ENCODE measurements at regions not wholly inside any gene's neighbourhood (a gene's known extent, or its start where the extent isn't known, plus 50 kb on each side); places are given as distances from the start of the nearest gene placed in this dataset.

- Histone ChIP-seq H3K14ac (ENCODE audit: insufficient read length) (no peak overlapping the region), H3K9me3 (ENCODE audit: insufficient read depth in 2 of 2, low read depth in 1 of 2, low read length in 1 of 2) (no peaks in the 10 kb centered on the region), H4K5ac (ENCODE audit: insufficient read length, low read depth, low read length) (no peak overlapping the region), H2BK15ac (ENCODE audit: low read length) (no peak overlapping the region), H3K4me1 (replicated peaks in 1 of 4; ENCODE audit: control insufficient read depth in 3 of 4, insufficient read depth in 4 of 4, low read length in 3 of 4) (no peaks in the 10 kb centered on the region), H3K23me2 (ENCODE audit: low read depth, low read length) (no peaks in the 10 kb centered on the region; the same call in 1 of the 2 replicates), H3K56ac (replicated peaks; ENCODE audit: insufficient read length, low read depth, low read length) (no peak overlapping the region), H3K27me3 (replicated peaks in 1 of 4; ENCODE audit: control insufficient read depth in 3 of 4, extremely low read depth in 1 of 4, insufficient read depth in 3 of 4, low read length in 3 of 4) (no peaks in the 10 kb centered on the region), H4K91ac (replicated peaks; ENCODE audit: insufficient read length, low read length) (no peak overlapping the region), H2BK120ac (replicated peaks; ENCODE audit: low read depth, low read length) (no peak overlapping the region), H4K8ac (ENCODE audit: extremely low read depth, insufficient read depth, low read length) (no peak overlapping the region), H3K23ac (ENCODE audit: insufficient read length) (no peak overlapping the region), H3K79me2 (ENCODE audit: control insufficient read depth in 1 of 2, insufficient read depth in 2 of 2, low read length in 2 of 2) (no peaks in the 10 kb centered on the region), H2BK20ac (ENCODE audit: low read length) (no peak overlapping the region), H2AFZ (ENCODE audit: low read length) (no peak overlapping the region), H3K36me3 (ENCODE audit: control insufficient read depth in 2 of 4, insufficient read depth in 4 of 4, low read length in 3 of 4) (no peaks in the 10 kb centered on the region), H3K4me2 (ENCODE audit: insufficient read depth in 1 of 2, low read depth in 2 of 2, low read length in 2 of 2) (no peak overlapping the region), H2AK5ac (ENCODE audit: low read depth, low read length) (no peak overlapping the region), H3K27ac (ENCODE audit: low read depth, low read length) (no peak overlapping the region), H3K79me1 (ENCODE audit: low read depth, low read length) (no peaks in the 10 kb centered on the region; the same call in 1 of the 2 replicates), H4K20me1 (replicated peaks in 1 of 2; ENCODE audit: control insufficient read depth in 1 of 2, insufficient read depth in 2 of 2, low read length in 2 of 2) (peaks cover 0 to 1% of the 10 kb centered on the region in 2 experiments), H2BK5ac (ENCODE audit: low read depth, low read length) (no peak overlapping the region), H3K4me3 (ENCODE audit: extremely low read depth in 1 of 4, insufficient read depth in 2 of 4, low read depth in 3 of 4, low read length in 4 of 4) (no peak overlapping the region), H3K9ac (replicated peaks in 1 of 4; ENCODE audit: extremely low read depth in 1 of 4, low read depth in 3 of 4, low read length in 3 of 4) (no peak overlapping the region), H3K4ac (replicated peaks; ENCODE audit: insufficient read length, low read depth, low read length) (no peak overlapping the region), H3K18ac (ENCODE audit: extremely low read depth, low read length) (no peak overlapping the region), H2BK12ac (ENCODE audit: low read depth, low read length) (no peak overlapping the region)
- ChIA-PET CTCF (ENCODE audit: partially characterized antibody) (interaction anchor here (0.8 to 1.3 kb wide), 2 partner anchors 16 to 62 kb away, joined by 3 to 6 read pairs; no protein-coding TSS in a partner anchor), POLR2A (ENCODE audit: partially characterized antibody) (interaction anchor here (1.5 kb wide), 1 partner anchor 8 kb away, joined by 3 read pairs; no protein-coding TSS in a partner anchor)
- DNase-seq (ENCODE audit: low read depth in 1 of 2, low spot score in 2 of 2) (no peak), FAIRE-seq (no peak)
- 76% methylated on average over 2 of the region's 2 CpGs; no CpG with 5 or more reads in 1 of the 2 experiments for WGBS, 2 experiments (ENCODE audit: extremely low coverage in 1 of 2, insufficient coverage in 1 of 2, insufficient read length in 1 of 2, insufficient replicate concordance in 2 of 2, low coverage in 1 of 2, low lambda C conversion rate in 2 of 2, missing lambda C conversion rate in 1 of 2)
- TF ChIP-seq FOSL1 (IDR thresholded peaks at IDR 0.05; ENCODE audit: insufficient read depth, low read depth, low read length): no peak
- no peak for TF ChIP-seq EZH2 (IDR thresholded peaks at IDR 0.05; ENCODE audit: low read depth, low read length, severe bottlenecking)
- TF ChIP-seq, protein P1, sequence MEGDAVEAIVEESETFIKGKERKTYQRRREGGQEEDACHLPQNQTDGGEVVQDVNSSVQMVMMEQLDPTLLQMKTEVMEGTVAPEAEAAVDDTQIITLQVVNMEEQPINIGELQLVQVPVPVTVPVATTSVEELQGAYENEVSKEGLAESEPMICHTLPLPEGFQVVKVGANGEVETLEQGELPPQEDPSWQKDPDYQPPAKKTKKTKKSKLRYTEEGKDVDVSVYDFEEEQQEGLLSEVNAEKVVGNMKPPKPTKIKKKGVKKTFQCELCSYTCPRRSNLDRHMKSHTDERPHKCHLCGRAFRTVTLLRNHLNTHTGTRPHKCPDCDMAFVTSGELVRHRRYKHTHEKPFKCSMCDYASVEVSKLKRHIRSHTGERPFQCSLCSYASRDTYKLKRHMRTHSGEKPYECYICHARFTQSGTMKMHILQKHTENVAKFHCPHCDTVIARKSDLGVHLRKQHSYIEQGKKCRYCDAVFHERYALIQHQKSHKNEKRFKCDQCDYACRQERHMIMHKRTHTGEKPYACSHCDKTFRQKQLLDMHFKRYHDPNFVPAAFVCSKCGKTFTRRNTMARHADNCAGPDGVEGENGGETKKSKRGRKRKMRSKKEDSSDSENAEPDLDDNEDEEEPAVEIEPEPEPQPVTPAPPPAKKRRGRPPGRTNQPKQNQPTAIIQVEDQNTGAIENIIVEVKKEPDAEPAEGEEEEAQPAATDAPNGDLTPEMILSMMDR (IDR thresholded peaks at IDR 0.05; ENCODE audit: control extremely low read depth in 1 of 3, insufficient read depth in 1 of 3, low read depth in 1 of 3, low read length in 3 of 3): no peak
- no peak for TF ChIP-seq MAFK (IDR thresholded peaks at IDR 0.05; ENCODE audit: low read depth, low read length)
- no peak for TF ChIP-seq RAD21 (IDR thresholded peaks at IDR 0.05 in 1 of 2, conservative IDR thresholded peaks at IDR 0.05 in 1 of 2; ENCODE audit: low read depth in 2 of 2, low read length in 2 of 2)
- no peak for TF ChIP-seq CHD1 (IDR thresholded peaks at IDR 0.05; ENCODE audit: low read depth, low read length)
- no peak for TF ChIP-seq KDM1A (IDR thresholded peaks at IDR 0.05; ENCODE audit: borderline replicate concordance, low read length)
- no peak for TF ChIP-seq JUN (IDR thresholded peaks at IDR 0.05; ENCODE audit: low read depth, low read length)
Observed at GRCh38 chr12:107339932-107340331, 246.6 kb upstream of the CRY1 start.

Measured in H1 (cell line).